ENCODE measurements at regions not wholly inside any gene's neighbourhood (a gene's known extent, or its start where the extent isn't known, plus 50 kb on each side); places are given as distances from the start of the nearest gene placed in this dataset.

DNA sequence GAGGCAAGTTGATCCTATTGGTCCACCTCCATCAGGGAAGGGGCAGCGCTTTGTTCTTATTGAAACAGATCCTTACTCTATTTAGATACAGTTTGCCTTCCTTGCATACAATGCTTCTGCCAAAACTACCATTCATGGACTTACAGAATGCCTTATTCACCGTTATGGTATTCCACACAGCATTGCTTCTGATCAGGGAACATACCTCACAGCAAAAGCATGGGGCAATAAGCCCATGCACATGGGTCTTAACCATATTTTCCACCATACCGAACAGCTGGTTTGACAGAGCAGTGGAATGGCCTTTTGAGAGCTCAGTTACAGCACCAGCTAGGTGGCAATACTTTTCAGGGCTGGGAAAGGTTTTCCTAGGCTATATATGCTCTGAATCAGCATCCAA is 544.8 kb upstream of the ADGRL4 start:
- no peaks in the 10 kb centered on the region for H3K27me3 ChIP-seq (ENCODE audit: control insufficient read depth in 1 of 2, insufficient read depth in 2 of 2, low read length in 2 of 2)
- H3K9me3 ChIP-seq (ENCODE audit: control insufficient read depth in 1 of 2, low read length in 2 of 2) = peaks cover 0 to 5% of the 10 kb centered on the region in 2 donors
- no peak overlapping the region for H3K9ac ChIP-seq (ENCODE audit: low read depth in 1 of 2, low read length in 2 of 2)
- H3K4me1 ChIP-seq (ENCODE audit: control insufficient read depth in 1 of 2, insufficient read depth in 2 of 2, low read length in 2 of 2) = no peaks in the 10 kb centered on the region
- H3K4me3 ChIP-seq (ENCODE audit: low read depth in 1 of 2, low read length in 2 of 2) = no peak overlapping the region
- H3K36me3 ChIP-seq (ENCODE audit: control insufficient read depth in 1 of 2, insufficient read depth in 2 of 2, low read length in 2 of 2) = no peaks in the 10 kb centered on the region
- no peak overlapping the region for H3K27ac ChIP-seq (ENCODE audit: low read depth, low read length)

DNA sequence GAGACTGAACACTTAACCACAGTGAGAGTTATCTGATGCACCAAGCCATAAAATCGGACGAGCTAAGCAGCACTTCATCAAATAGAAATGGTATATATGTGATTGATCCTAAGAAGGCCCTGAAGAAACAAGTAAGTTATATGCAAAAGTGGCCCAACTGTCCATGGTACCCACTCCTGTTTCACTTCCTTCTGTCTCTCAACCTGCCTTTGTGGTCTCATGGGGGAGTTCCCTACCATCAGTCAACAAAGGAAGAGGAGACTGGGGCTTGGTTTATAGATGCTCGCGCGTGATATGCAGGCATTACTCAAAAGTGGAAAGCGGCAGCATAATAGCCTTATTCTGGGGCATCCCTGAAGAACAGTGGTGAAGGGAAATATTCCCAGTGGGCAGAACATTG is 543.9 kb upstream of the ADGRL4 start:
- Histone ChIP-seq H3K4me3 (ENCODE audit: low read depth in 1 of 2, low read length in 2 of 2) (no peak overlapping the region), H3K27me3 (ENCODE audit: control insufficient read depth in 1 of 2, insufficient read depth in 2 of 2, low read length in 2 of 2) (no peaks in the 10 kb centered on the region), H3K27ac (ENCODE audit: low read depth, low read length) (no peak overlapping the region), H3K9ac (ENCODE audit: low read depth in 1 of 2, low read length in 2 of 2) (no peak overlapping the region), H3K36me3 (ENCODE audit: control insufficient read depth in 1 of 2, insufficient read depth in 2 of 2, low read length in 2 of 2) (no peaks in the 10 kb centered on the region), H3K4me1 (ENCODE audit: control insufficient read depth in 1 of 2, insufficient read depth in 2 of 2, low read length in 2 of 2) (no peaks in the 10 kb centered on the region), H3K9me3 (ENCODE audit: control insufficient read depth in 1 of 2, low read length in 2 of 2) (peaks cover 0 to 5% of the 10 kb centered on the region in 2 donors)

DNA sequence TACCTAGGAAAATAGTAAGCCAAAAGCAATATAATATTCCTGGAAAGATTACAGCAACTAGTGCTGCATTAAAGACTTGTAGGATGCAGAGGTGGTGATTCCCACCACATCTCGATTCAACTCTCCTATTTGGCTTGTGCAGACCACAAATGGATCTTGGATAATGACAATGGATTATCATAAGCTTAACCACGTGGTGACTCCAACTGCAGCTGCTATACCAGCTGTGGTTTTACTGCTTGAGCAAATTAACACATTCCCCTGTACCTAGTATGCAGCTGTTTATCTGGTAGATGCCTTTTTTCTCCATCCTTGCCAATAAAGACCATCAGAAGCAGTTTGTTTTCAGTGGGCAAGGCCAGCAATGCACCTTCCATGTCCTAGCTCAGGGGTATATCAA is 542.7 kb upstream of the ADGRL4 start:
- Histone ChIP-seq H3K9ac (ENCODE audit: low read depth in 1 of 2, low read length in 2 of 2) (no peak overlapping the region), H3K27ac (ENCODE audit: low read depth, low read length) (no peak overlapping the region), H3K4me3 (ENCODE audit: low read depth in 1 of 2, low read length in 2 of 2) (no peak overlapping the region), H3K4me1 (ENCODE audit: control insufficient read depth in 1 of 2, insufficient read depth in 2 of 2, low read length in 2 of 2) (no peaks in the 10 kb centered on the region), H3K36me3 (ENCODE audit: control insufficient read depth in 1 of 2, insufficient read depth in 2 of 2, low read length in 2 of 2) (no peaks in the 10 kb centered on the region), H3K9me3 (ENCODE audit: control insufficient read depth in 1 of 2, low read length in 2 of 2) (peaks cover 0 to 5% of the 10 kb centered on the region in 2 donors), H3K27me3 (ENCODE audit: control insufficient read depth in 1 of 2, insufficient read depth in 2 of 2, low read length in 2 of 2) (no peaks in the 10 kb centered on the region)

DNA sequence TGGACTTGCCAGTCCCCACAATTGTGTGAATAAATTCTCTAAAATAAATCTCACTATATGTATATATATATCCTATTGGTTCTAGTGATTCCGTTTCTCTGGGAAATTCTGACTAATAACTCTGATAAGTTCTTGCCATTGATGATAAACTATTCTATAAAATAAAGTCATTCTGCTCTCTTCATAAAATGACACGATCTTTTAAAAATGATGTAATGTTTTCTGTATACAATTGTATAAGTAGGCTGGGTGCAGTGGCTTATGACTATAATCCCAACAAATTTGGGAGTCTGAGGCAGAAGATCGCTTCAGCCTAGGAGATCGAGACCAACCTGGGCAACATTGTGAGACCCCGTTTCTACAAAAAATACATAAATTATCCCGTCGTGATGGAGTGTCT is 541.0 kb upstream of the ADGRL4 start:
- no peak overlapping the region for H3K4me3 ChIP-seq (ENCODE audit: low read depth in 1 of 2, low read length in 2 of 2)
- H3K9ac ChIP-seq (ENCODE audit: low read depth in 1 of 2, low read length in 2 of 2) = no peak overlapping the region
- H3K36me3 ChIP-seq (ENCODE audit: control insufficient read depth in 1 of 2, insufficient read depth in 2 of 2, low read length in 2 of 2) = no peaks in the 10 kb centered on the region
- no peaks in the 10 kb centered on the region for H3K27me3 ChIP-seq (ENCODE audit: control insufficient read depth in 1 of 2, insufficient read depth in 2 of 2, low read length in 2 of 2)
- H3K4me1 ChIP-seq (ENCODE audit: control insufficient read depth in 1 of 2, insufficient read depth in 2 of 2, low read length in 2 of 2) = no peaks in the 10 kb centered on the region
- H3K27ac ChIP-seq (ENCODE audit: low read depth, low read length) = no peak overlapping the region
- peaks cover 0 to 5% of the 10 kb centered on the region in 2 donors for H3K9me3 ChIP-seq (ENCODE audit: control insufficient read depth in 1 of 2, low read length in 2 of 2)

DNA sequence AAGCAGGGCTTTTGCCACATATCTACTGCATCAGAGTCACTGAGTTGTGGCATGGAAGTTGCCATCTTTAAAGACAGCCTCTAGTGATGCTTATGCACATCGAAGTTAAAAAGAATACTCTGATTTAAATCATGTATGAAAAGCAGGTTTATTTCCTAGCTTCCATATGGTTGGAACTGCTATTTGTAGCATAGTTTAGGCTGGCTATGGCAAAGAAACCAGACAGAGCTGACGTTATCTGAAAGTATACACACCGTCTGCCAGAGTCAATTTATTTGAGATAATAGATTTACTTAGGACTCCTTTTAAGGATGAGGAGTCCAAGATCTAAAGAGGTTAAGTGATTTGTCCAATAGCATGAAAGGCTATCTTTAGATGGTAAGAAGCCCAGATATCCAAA is 536.9 kb upstream of the ADGRL4 start:
- H3K27ac ChIP-seq (ENCODE audit: low read depth, low read length) = no peak overlapping the region
- no peak overlapping the region for H3K4me3 ChIP-seq (ENCODE audit: low read depth in 1 of 2, low read length in 2 of 2)
- H3K9me3 ChIP-seq (ENCODE audit: control insufficient read depth in 1 of 2, low read length in 2 of 2) = no peaks in the 10 kb centered on the region
- no peak overlapping the region for H3K9ac ChIP-seq (ENCODE audit: low read depth in 1 of 2, low read length in 2 of 2)
- no peaks in the 10 kb centered on the region for H3K27me3 ChIP-seq (ENCODE audit: control insufficient read depth in 1 of 2, insufficient read depth in 2 of 2, low read length in 2 of 2)
- H3K36me3 ChIP-seq (ENCODE audit: control insufficient read depth in 1 of 2, insufficient read depth in 2 of 2, low read length in 2 of 2) = no peaks in the 10 kb centered on the region
- H3K4me1 ChIP-seq (ENCODE audit: control insufficient read depth in 1 of 2, insufficient read depth in 2 of 2, low read length in 2 of 2) = no peaks in the 10 kb centered on the region

DNA sequence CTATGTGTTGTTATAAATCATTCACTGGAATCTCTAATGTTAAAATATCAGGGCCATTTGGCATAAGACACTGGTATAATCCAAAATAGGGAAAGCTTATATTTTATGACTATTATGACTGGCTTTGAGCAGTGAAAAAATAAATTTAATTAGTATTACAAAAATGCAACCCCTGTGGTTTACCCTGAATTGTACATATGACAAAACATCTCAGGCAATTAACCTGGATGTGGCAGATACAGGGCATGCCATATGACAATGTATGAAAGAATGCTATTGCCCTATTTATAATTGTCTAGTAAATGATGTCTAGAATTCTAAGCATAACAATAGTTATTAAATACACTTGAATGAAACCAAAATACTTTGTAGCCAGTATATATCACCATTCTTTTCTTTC is 532.5 kb upstream of the ADGRL4 start:
- Histone ChIP-seq H3K4me3 (ENCODE audit: low read depth in 1 of 2, low read length in 2 of 2) (no peak overlapping the region), H3K9ac (ENCODE audit: low read depth in 1 of 2, low read length in 2 of 2) (no peak overlapping the region), H3K36me3 (ENCODE audit: control insufficient read depth in 1 of 2, insufficient read depth in 2 of 2, low read length in 2 of 2) (no peaks in the 10 kb centered on the region), H3K9me3 (ENCODE audit: control insufficient read depth in 1 of 2, low read length in 2 of 2) (no peaks in the 10 kb centered on the region), H3K27ac (ENCODE audit: low read depth, low read length) (no peak overlapping the region), H3K4me1 (ENCODE audit: control insufficient read depth in 1 of 2, insufficient read depth in 2 of 2, low read length in 2 of 2) (no peaks in the 10 kb centered on the region), H3K27me3 (ENCODE audit: control insufficient read depth in 1 of 2, insufficient read depth in 2 of 2, low read length in 2 of 2) (no peaks in the 10 kb centered on the region)

DNA sequence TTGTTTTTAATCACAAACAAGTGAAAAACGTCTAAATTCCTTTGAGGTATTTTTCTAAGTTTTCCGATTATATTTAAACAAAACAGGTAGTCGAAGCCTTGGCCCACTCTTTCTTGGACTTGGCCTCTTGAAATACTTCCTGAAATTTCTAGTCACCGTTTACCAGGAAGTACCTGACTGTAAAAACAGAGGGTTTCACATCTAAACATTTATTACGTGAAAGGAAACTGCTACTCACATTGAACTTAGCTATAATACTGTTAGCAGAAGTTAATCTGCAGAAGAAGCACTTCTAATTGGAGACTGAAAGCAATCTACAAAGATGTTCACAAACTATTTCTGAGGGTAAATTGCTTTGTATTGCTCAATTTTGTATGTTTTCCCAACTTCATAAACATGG is 526.0 kb upstream of the ADGRL4 start:
- no peaks in the 10 kb centered on the region for H3K9me3 ChIP-seq (ENCODE audit: control insufficient read depth in 1 of 2, low read length in 2 of 2)

DNA sequence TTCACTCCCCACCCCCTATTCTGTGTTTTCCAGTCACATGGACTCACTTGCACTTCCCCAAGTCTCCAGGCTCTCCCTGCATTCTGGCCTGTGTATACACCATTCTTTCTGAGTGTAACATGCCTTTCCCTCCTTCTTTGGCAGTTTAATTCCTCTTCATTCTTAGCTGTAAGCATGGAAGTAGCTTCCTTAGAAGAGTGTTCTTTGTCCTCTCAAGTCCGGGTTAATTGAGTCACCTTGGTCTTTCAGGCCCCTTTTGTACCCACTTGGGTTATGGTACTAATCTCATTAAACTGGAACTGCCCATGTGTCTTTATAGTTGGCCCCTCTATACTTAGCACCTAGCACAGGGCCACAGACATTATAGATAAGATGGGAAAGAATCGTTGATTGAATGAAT is 525.3 kb upstream of the ADGRL4 start:
- Histone ChIP-seq H3K27me3 (ENCODE audit: control insufficient read depth in 1 of 2, insufficient read depth in 2 of 2, low read length in 2 of 2) (no peaks in the 10 kb centered on the region), H3K9ac (ENCODE audit: low read depth in 1 of 2, low read length in 2 of 2) (no peak overlapping the region), H3K4me1 (ENCODE audit: control insufficient read depth in 1 of 2, insufficient read depth in 2 of 2, low read length in 2 of 2) (no peaks in the 10 kb centered on the region), H3K36me3 (ENCODE audit: control insufficient read depth in 1 of 2, insufficient read depth in 2 of 2, low read length in 2 of 2) (no peaks in the 10 kb centered on the region), H3K4me3 (ENCODE audit: low read depth in 1 of 2, low read length in 2 of 2) (no peak overlapping the region), H3K9me3 (ENCODE audit: control insufficient read depth in 1 of 2, low read length in 2 of 2) (no peaks in the 10 kb centered on the region), H3K27ac (ENCODE audit: low read depth, low read length) (no peak overlapping the region)

More for the DNA sequence above, 526.0 kb upstream of the ADGRL4 start:
- Histone ChIP-seq H3K36me3 (ENCODE audit: control insufficient read depth in 1 of 2, insufficient read depth in 2 of 2, low read length in 2 of 2) (no peaks in the 10 kb centered on the region), H3K27me3 (ENCODE audit: control insufficient read depth in 1 of 2, insufficient read depth in 2 of 2, low read length in 2 of 2) (no peaks in the 10 kb centered on the region), H3K9ac (ENCODE audit: low read depth in 1 of 2, low read length in 2 of 2) (no peak overlapping the region), H3K4me1 (ENCODE audit: control insufficient read depth in 1 of 2, insufficient read depth in 2 of 2, low read length in 2 of 2) (no peaks in the 10 kb centered on the region), H3K4me3 (ENCODE audit: low read depth in 1 of 2, low read length in 2 of 2) (no peak overlapping the region), H3K27ac (ENCODE audit: low read depth, low read length) (no peak overlapping the region)

DNA sequence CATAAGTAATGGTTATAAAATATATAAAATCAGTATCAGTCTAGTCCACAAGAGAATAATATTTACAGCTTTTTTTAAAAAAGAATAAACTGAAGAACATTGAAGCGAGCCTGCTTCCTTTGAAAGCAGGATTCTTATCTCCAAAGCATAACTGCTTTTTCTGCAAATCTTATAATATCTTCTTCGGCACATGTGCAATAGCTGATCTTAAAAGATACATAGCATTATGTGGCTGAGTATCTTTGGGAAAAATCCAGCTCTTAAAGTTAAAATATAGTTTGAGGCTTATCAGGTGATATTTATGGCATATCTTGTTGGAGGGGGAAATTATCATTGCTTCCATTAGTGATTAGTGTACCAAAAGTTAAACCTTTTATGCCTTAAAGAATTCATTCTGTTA is 523.9 kb upstream of the ADGRL4 start:
- H3K4me1 ChIP-seq (ENCODE audit: control insufficient read depth in 1 of 2, insufficient read depth in 2 of 2, low read length in 2 of 2) = no peaks in the 10 kb centered on the region
- no peaks in the 10 kb centered on the region for H3K27me3 ChIP-seq (ENCODE audit: control insufficient read depth in 1 of 2, insufficient read depth in 2 of 2, low read length in 2 of 2)
- no peak overlapping the region for H3K9ac ChIP-seq (ENCODE audit: low read depth in 1 of 2, low read length in 2 of 2)
- no peak overlapping the region for H3K27ac ChIP-seq (ENCODE audit: low read depth, low read length)
- H3K36me3 ChIP-seq (ENCODE audit: control insufficient read depth in 1 of 2, insufficient read depth in 2 of 2, low read length in 2 of 2) = no peaks in the 10 kb centered on the region
- H3K9me3 ChIP-seq (ENCODE audit: control insufficient read depth in 1 of 2, low read length in 2 of 2) = no peaks in the 10 kb centered on the region
- no peak overlapping the region for H3K4me3 ChIP-seq (ENCODE audit: low read depth in 1 of 2, low read length in 2 of 2)

DNA sequence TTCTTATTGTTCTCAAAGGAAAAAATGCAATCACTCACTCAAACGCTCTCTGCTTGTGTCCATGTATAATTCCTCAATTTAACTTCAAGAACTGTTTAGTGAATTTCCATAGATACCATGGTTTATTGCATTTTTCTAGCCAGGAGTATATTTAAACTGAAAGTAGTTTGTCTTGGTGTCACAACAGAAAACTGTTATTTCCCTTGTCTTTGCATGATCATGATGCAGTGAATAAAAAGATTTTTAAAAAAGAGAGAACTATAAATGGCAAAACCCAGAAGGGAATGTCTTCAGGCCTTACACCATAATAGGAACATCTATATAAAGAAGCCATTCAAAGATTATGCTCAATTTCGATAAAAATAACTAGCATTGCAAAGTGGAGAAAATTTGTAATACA is 523.5 kb upstream of the ADGRL4 start:
- H3K36me3 ChIP-seq (ENCODE audit: control insufficient read depth in 1 of 2, insufficient read depth in 2 of 2, low read length in 2 of 2) = no peaks in the 10 kb centered on the region
- H3K9me3 ChIP-seq (ENCODE audit: control insufficient read depth in 1 of 2, low read length in 2 of 2) = no peaks in the 10 kb centered on the region
- H3K4me1 ChIP-seq (ENCODE audit: control insufficient read depth in 1 of 2, insufficient read depth in 2 of 2, low read length in 2 of 2) = no peaks in the 10 kb centered on the region
- no peaks in the 10 kb centered on the region for H3K27me3 ChIP-seq (ENCODE audit: control insufficient read depth in 1 of 2, insufficient read depth in 2 of 2, low read length in 2 of 2)
- H3K9ac ChIP-seq (ENCODE audit: low read depth in 1 of 2, low read length in 2 of 2) = no peak overlapping the region
- no peak overlapping the region for H3K4me3 ChIP-seq (ENCODE audit: low read depth in 1 of 2, low read length in 2 of 2)
- H3K27ac ChIP-seq (ENCODE audit: low read depth, low read length) = no peak overlapping the region

DNA sequence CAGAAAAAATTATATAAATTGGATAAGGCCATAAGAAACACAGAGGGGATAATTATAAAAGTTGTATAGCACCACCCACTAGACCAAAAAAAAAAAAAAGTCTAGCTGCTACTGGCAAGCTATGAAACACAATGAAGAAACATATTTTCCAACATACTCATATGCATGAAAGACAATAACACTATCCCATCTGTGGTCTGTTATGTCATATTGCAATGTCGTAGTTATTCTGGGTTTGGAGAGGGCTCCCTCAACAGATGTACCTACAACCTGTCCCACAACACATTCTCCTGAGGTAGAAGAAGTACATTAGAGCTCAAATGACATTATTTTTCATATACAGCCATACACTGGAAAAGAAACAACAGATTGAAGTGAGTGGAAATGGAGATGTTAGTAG is 517.6 kb upstream of the ADGRL4 start:
- Histone ChIP-seq H3K9ac (ENCODE audit: low read depth in 1 of 2, low read length in 2 of 2) (no peak overlapping the region), H3K36me3 (ENCODE audit: control insufficient read depth in 1 of 2, insufficient read depth in 2 of 2, low read length in 2 of 2) (no peaks in the 10 kb centered on the region), H3K27ac (ENCODE audit: low read depth, low read length) (no peak overlapping the region), H3K9me3 (ENCODE audit: control insufficient read depth in 1 of 2, low read length in 2 of 2) (no peaks in the 10 kb centered on the region), H3K27me3 (ENCODE audit: control insufficient read depth in 1 of 2, insufficient read depth in 2 of 2, low read length in 2 of 2) (no peaks in the 10 kb centered on the region), H3K4me3 (ENCODE audit: low read depth in 1 of 2, low read length in 2 of 2) (no peak overlapping the region), H3K4me1 (ENCODE audit: control insufficient read depth in 1 of 2, insufficient read depth in 2 of 2, low read length in 2 of 2) (no peaks in the 10 kb centered on the region)
